ENCODE measurements at regions not wholly inside any gene's neighbourhood (a gene's known extent, or its start where the extent isn't known, plus 50 kb on each side); places are given as distances from the start of the nearest gene placed in this dataset.

DNA sequence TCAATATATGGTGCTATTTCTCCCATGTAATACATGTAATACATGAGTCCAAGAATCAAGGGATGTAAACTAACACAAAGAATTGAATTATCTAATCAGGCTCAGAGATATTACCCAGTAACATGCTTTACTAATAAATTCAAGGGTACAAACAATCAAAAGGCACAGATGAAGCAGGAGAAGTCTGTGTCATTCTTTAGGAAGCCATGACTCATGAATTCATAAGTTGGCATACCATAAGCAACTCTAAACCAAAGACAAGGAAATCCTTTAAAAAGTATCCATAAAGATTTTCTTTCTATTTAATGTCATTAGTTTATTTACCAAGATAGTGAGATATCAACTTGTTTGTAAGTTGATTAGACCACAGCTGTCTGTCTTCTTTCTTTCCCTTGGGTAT is 446.0 kb upstream of the IMPG1 start:
- TF ChIP-seq, protein P1, sequence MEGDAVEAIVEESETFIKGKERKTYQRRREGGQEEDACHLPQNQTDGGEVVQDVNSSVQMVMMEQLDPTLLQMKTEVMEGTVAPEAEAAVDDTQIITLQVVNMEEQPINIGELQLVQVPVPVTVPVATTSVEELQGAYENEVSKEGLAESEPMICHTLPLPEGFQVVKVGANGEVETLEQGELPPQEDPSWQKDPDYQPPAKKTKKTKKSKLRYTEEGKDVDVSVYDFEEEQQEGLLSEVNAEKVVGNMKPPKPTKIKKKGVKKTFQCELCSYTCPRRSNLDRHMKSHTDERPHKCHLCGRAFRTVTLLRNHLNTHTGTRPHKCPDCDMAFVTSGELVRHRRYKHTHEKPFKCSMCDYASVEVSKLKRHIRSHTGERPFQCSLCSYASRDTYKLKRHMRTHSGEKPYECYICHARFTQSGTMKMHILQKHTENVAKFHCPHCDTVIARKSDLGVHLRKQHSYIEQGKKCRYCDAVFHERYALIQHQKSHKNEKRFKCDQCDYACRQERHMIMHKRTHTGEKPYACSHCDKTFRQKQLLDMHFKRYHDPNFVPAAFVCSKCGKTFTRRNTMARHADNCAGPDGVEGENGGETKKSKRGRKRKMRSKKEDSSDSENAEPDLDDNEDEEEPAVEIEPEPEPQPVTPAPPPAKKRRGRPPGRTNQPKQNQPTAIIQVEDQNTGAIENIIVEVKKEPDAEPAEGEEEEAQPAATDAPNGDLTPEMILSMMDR (conservative IDR thresholded peaks at IDR 0.05; ENCODE audit: low read length), result no peak
- no peak for TF ChIP-seq EZH2phosphoT487 (IDR thresholded peaks at IDR 0.05; ENCODE audit: borderline replicate concordance)
